ENCODE measurements at regions not wholly inside any gene's neighbourhood (a gene's known extent, or its start where the extent isn't known, plus 50 kb on each side); places are given as distances from the start of the nearest gene placed in this dataset.
A peak's percentile ranks its signal among the peaks of the same experiment; 100 is the strongest.

DNA sequence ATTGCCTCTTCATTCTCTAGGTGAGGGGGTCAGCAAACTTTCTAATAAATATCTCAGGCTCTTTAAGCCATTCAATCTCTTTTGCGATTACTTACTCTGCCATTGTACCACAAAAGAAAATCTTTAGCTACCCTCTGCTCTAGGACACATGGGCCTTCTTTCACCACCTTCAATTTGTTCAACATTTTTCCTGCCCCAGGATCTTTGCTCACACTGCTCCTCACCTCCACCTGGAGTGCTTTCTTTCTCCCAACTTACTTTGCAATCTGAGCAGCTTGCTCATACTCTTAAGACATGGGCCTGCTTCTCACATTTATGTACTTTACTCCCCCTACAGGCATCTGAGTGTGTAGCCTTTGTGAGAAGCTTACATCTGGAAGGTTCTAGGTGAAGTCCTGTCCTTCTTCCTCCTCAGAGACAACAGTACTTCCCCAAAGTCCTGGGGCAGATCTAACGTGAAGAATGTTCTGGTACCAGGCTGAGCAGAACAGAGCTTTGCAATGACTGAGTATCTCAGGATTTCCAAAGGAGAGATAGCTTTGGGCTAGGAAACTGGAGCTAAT, 55.0 kb upstream of the PRDM5 start:
- Mint-ChIP-seq H3K4me3 (ENCODE audit: unreplicated experiment) (no peak overlapping the region), H3K9me3 (ENCODE audit: unreplicated experiment) (no peaks in the 10 kb centered on the region), H3K27ac (ENCODE audit: unreplicated experiment) (no peak overlapping the region), H3K4me1 (ENCODE audit: unreplicated experiment) (no peaks in the 10 kb centered on the region), H3K27me3 (ENCODE audit: unreplicated experiment) (peaks cover 12% of the 10 kb centered on the region), H3K36me3 (ENCODE audit: unreplicated experiment) (no peaks in the 10 kb centered on the region)
- TF ChIP-seq, protein P1, sequence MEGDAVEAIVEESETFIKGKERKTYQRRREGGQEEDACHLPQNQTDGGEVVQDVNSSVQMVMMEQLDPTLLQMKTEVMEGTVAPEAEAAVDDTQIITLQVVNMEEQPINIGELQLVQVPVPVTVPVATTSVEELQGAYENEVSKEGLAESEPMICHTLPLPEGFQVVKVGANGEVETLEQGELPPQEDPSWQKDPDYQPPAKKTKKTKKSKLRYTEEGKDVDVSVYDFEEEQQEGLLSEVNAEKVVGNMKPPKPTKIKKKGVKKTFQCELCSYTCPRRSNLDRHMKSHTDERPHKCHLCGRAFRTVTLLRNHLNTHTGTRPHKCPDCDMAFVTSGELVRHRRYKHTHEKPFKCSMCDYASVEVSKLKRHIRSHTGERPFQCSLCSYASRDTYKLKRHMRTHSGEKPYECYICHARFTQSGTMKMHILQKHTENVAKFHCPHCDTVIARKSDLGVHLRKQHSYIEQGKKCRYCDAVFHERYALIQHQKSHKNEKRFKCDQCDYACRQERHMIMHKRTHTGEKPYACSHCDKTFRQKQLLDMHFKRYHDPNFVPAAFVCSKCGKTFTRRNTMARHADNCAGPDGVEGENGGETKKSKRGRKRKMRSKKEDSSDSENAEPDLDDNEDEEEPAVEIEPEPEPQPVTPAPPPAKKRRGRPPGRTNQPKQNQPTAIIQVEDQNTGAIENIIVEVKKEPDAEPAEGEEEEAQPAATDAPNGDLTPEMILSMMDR (IDR thresholded peaks at IDR 0.05) = peak; percentile 65
- DNase-seq (ENCODE audit: extremely low spot score, unreplicated experiment) = no peak

DNA sequence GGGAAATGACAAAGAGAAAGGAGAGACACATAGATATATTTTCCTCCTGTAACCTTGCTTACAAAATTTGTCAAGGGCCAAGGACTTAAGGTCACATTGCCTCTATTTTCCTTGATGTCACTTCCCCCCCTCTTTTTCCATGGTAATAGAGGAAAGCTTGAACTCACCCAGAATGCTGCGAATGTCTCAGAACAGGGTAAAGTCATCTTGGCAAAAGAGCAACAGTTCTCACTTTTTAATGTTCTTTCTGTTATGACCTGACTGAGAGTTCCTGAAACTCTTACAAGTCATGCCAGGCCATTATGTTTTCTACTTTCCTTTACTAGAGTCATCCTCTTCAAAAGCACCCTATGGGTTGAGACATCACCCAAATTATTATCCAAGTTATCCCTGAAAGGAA, 50.7 kb upstream of the PRDM5 start:
- no peak for DNase-seq (ENCODE audit: extremely low spot score, unreplicated experiment)
- H3K9me3 Mint-ChIP-seq (ENCODE audit: unreplicated experiment) = no peaks in the 10 kb centered on the region
- no peak overlapping the region for H3K4me3 Mint-ChIP-seq (ENCODE audit: unreplicated experiment)
- H3K4me1 Mint-ChIP-seq (ENCODE audit: unreplicated experiment) = no peaks in the 10 kb centered on the region
- no peak overlapping the region for H3K27ac Mint-ChIP-seq (ENCODE audit: unreplicated experiment)
- peaks cover 2% of the 10 kb centered on the region for H3K27me3 Mint-ChIP-seq (ENCODE audit: unreplicated experiment)
- TF ChIP-seq, protein P1 (IDR thresholded peaks at IDR 0.05) = no peak
- H3K36me3 Mint-ChIP-seq (ENCODE audit: unreplicated experiment) = no peaks in the 10 kb centered on the region

Measured in osteocyte (in vitro differentiated cells).